ENCODE measurements at regions not wholly inside any gene's neighbourhood (a gene's known extent, or its start where the extent isn't known, plus 50 kb on each side); places are given as distances from the start of the nearest gene placed in this dataset.

DNA sequence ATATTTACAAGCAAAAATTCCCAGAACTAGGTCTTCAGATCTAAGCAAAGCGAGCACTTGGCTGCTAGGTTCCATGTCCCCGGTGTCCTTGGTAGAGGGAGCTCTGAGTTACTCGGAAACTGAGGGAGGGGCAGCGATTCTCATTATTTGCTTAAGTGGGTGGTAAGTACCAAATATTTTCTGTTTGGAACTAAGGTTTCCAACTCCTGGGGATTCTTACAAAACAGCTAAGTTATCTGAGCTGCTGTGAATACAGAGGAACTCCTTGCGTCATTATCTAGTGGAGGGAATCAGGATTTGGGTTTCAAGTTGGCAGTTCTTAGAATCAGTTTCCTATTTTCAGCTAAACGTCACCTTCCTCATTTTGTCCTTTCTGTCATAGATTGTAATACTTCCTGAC is 76.8 kb upstream of the IKZF1 start:
- SMC1A ChIA-PET (ENCODE audit: uncharacterized antibody, unreplicated experiment): interaction anchor here (0.9 to 4.2 kb wide), 18 partner anchors 8 to 149 kb away, joined by 3 to 22 read pairs (median 5); no protein-coding TSS in a partner anchor
- H3K36me3 ChIP-seq (ENCODE audit: control insufficient read depth in 2 of 2, insufficient read depth in 2 of 2, low read length in 1 of 2): no peaks in the 10 kb centered on the region
- no peak for FAIRE-seq
- H4K20me1 ChIP-seq (ENCODE audit: control insufficient read depth, insufficient read depth): no peaks in the 10 kb centered on the region
- CTCF ChIA-PET: interaction anchor here (0.6 to 2.6 kb wide), 11 partner anchors 10 to 215 kb away, joined by 3 to 18 read pairs (median 4); no protein-coding TSS in a partner anchor
- TF ChIP-seq, protein P1, sequence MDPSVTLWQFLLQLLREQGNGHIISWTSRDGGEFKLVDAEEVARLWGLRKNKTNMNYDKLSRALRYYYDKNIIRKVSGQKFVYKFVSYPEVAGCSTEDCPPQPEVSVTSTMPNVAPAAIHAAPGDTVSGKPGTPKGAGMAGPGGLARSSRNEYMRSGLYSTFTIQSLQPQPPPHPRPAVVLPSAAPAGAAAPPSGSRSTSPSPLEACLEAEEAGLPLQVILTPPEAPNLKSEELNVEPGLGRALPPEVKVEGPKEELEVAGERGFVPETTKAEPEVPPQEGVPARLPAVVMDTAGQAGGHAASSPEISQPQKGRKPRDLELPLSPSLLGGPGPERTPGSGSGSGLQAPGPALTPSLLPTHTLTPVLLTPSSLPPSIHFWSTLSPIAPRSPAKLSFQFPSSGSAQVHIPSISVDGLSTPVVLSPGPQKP (IDR thresholded peaks at IDR 0.05; ENCODE audit: low read depth, low read length): no peak
- TF ChIP-seq CREB1 (IDR thresholded peaks at IDR 0.05; ENCODE audit: low read depth) (no peak), BHLHE40 (IDR thresholded peaks at IDR 0.05; ENCODE audit: borderline replicate concordance in 1 of 2, low read depth in 2 of 2, low read length in 1 of 2) (no peak)
- TF ChIP-seq, protein P2, sequence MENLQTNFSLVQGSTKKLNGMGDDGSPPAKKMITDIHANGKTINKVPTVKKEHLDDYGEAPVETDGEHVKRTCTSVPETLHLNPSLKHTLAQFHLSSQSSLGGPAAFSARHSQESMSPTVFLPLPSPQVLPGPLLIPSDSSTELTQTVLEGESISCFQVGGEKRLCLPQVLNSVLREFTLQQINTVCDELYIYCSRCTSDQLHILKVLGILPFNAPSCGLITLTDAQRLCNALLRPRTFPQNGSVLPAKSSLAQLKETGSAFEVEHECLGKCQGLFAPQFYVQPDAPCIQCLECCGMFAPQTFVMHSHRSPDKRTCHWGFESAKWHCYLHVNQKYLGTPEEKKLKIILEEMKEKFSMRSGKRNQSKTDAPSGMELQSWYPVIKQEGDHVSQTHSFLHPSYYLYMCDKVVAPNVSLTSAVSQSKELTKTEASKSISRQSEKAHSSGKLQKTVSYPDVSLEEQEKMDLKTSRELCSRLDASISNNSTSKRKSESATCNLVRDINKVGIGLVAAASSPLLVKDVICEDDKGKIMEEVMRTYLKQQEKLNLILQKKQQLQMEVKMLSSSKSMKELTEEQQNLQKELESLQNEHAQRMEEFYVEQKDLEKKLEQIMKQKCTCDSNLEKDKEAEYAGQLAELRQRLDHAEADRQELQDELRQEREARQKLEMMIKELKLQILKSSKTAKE (IDR thresholded peaks at IDR 0.05; ENCODE audit: low read depth, poor library complexity, severe bottlenecking): no peak
- intact Hi-C loops (cut with micrococcal nuclease; ENCODE audit: unreplicated experiment): no loop called here
- no peak overlapping the region for H3K9ac ChIP-seq (ENCODE audit: control insufficient read depth, insufficient read depth, low read length)
- in situ Hi-C loops (cut with MboI): no loop called here
- ATAC-seq: no peak
- RAD21 ChIA-PET (ENCODE audit: unreplicated experiment): interaction anchor here (1.1 kb wide), 1 partner anchor 18 kb away, joined by 3 read pairs; no protein-coding TSS in a partner anchor
- no TSS peak for BruUV-seq (replicated peaks)
- no peaks in the 10 kb centered on the region for H3K27me3 ChIP-seq (replicated peaks in 1 of 2; ENCODE audit: control insufficient read depth in 2 of 2, insufficient read depth in 2 of 2, low read length in 1 of 2)
- H3K9me3 ChIP-seq (replicated peaks; ENCODE audit: control insufficient read depth, insufficient read depth, low read length): peaks cover 4% of the 10 kb centered on the region; the same call in 2 of the 3 replicates
- no peaks in the 10 kb centered on the region for H3K79me2 ChIP-seq (ENCODE audit: control insufficient read depth, insufficient read depth, low read length)
- no peak overlapping the region for H3K27ac ChIP-seq (ENCODE audit: control insufficient read depth, insufficient read depth)
- WGBS (ENCODE audit: insufficient coverage, insufficient replicate concordance, low lambda C conversion rate, missing lambda C conversion rate): 82% methylated on average over 6 of the region's 6 CpGs
- POLR2A ChIA-PET: interaction anchor here (0.8 to 1.7 kb wide), 4 partner anchors 27 to 84 kb away, joined by 3 read pairs; no protein-coding TSS in a partner anchor
- H3K4me3 ChIP-seq: no peak overlapping the region
- DNase-seq (ENCODE audit: low read depth, low spot score): no peak
- no peaks in the 10 kb centered on the region for H3K4me1 ChIP-seq (ENCODE audit: control insufficient read depth, insufficient read depth, low read length)
- no peak overlapping the region for H2AFZ ChIP-seq (ENCODE audit: control insufficient read depth, low read depth, low read length)
- H3K4me2 ChIP-seq (ENCODE audit: control insufficient read depth, insufficient read depth): no peak overlapping the region

All from GM12878 (cell line).